Activated B cell treated with CpG ODN at 0.5 μM for 24 hours (primary cell): ENCODE measurements at regions not wholly inside any gene's neighbourhood (a gene's known extent, or its start where the extent isn't known, plus 50 kb on each side); places are given as distances from the start of the nearest gene placed in this dataset.

ENCODE experiments used
- ATAC-seq: fragments of 200-7000 bp; cut with Tn5 transposase; one replicate; pipeline ENCODE4 v1.10.0; 2021; ENCODE audit warnings: low read depth, mild to moderate bottlenecking, moderate library complexity
- CTCF ChIA-PET: fragments of 350-600 bp; sonication (Branson Sonifier 250); formaldehyde crosslinking; loops from one replicate; lab custom pipeline; 2021; ENCODE audit warnings: antibody characterized with exemption; lab: Charles Lee
- POLR2A ChIA-PET: fragments of 350-600 bp; sonication (Branson Sonifier 250); formaldehyde crosslinking; loops from one replicate; lab custom pipeline; 2021; ENCODE audit warnings: antibody characterized with exemption; lab: Charles Lee
- DNase-seq: peaks from one replicate; pipeline ENCODE4 v3.0.0; 2022
- H3K27ac Mint-ChIP-seq: one replicate; pipeline ENCODE4 v1.8.0; 2020; ENCODE audit warnings: mixed read lengths
- H3K27me3 Mint-ChIP-seq: one replicate; pipeline ENCODE4 v1.8.0; 2021; ENCODE audit warnings: mixed read lengths
- H3K36me3 Mint-ChIP-seq: one replicate; pipeline ENCODE4 v1.8.0; 2021; ENCODE audit warnings: low read depth, mixed read lengths
- H3K4me1 Mint-ChIP-seq: one replicate; pipeline ENCODE4 v1.8.0; 2021; ENCODE audit warnings: mixed read lengths
- H3K4me3 Mint-ChIP-seq: one replicate; pipeline ENCODE4 v1.8.0; 2020; ENCODE audit warnings: mild to moderate bottlenecking, mixed read lengths
- H3K9me3 Mint-ChIP-seq: one replicate; pipeline ENCODE4 v1.8.0; 2020; ENCODE audit warnings: mixed read lengths
- CTCF ChIP-seq: fragments of 200-600 bp; IDR thresholded peaks from one replicate; pipeline ENCODE4 v1.8.0; 2022; ENCODE audit warnings: antibody characterized with exemption, mild to moderate bottlenecking
- intact Hi-C: fragments of 100-400 bp; cut with micrococcal nuclease; formaldehyde crosslinking; loops from one replicate; pipeline ENCODE4 v1.15.1; 2024

GRCh38 chr5:174383210-174384167 is 338.0 kb downstream of the NSG2 start:
- DNase-seq (no peak), ATAC-seq (no peak)
- TF ChIP-seq CTCF: no peak
- intact Hi-C loops: no loop called here
- Mint-ChIP-seq H3K27me3 (peaks cover 8% of the 10 kb centered on the region), H3K36me3 (no peaks in the 10 kb centered on the region), H3K27ac (no peak overlapping the region), H3K9me3 (no peaks in the 10 kb centered on the region), H3K4me3 (no peak overlapping the region), H3K4me1 (no peaks in the 10 kb centered on the region)
- CTCF ChIA-PET: no interaction called here
- POLR2A ChIA-PET: no interaction called here

GRCh38 chr5:174384509-174384947 is 339.0 kb downstream of the NSG2 start:
- Mint-ChIP-seq H3K27me3 (peaks cover 8% of the 10 kb centered on the region), H3K4me1 (no peaks in the 10 kb centered on the region), H3K9me3 (no peaks in the 10 kb centered on the region), H3K4me3 (no peak overlapping the region), H3K36me3 (no peaks in the 10 kb centered on the region), H3K27ac (no peak overlapping the region)
- ChIA-PET POLR2A (no interaction called here), CTCF (no interaction called here)
- no peak for TF ChIP-seq CTCF
- ATAC-seq (no peak), DNase-seq (no peak)
- intact Hi-C loops: no loop called here

GRCh38 chr5:174386306-174386705 is 338.1 kb upstream of the MSX2 start:
- DNase-seq (no peak), ATAC-seq (no peak)
- Mint-ChIP-seq H3K27ac (no peak overlapping the region), H3K4me1 (no peaks in the 10 kb centered on the region), H3K9me3 (no peaks in the 10 kb centered on the region), H3K36me3 (no peaks in the 10 kb centered on the region), H3K4me3 (no peak overlapping the region), H3K27me3 (peaks cover 8% of the 10 kb centered on the region)
- ChIA-PET POLR2A (no interaction called here), CTCF (no interaction called here)
- intact Hi-C loops: no loop called here
- TF ChIP-seq CTCF: no peak

DNA sequence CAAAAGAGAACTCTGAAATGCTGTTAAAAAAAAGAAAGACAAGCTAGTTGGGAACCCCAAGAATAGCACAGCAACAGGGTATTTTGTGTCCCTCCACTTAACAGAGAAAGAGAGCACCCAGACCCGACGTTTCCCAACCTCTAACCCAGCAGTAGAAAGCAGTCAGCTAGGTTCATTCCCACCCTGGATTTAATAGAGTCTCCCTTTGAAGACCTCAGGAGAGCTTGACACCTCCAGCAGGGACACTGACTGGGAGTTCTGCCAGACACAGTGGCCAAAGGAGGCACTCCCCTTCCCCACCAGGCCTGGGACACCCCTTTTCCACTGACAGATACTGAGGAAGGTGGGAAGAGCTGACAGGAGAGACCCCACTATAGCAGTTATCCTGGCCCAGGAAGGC is 337.5 kb upstream of the MSX2 start:
- TF ChIP-seq CTCF: no peak
- Mint-ChIP-seq H3K9me3 (no peaks in the 10 kb centered on the region), H3K27me3 (peaks cover 8% of the 10 kb centered on the region), H3K27ac (no peak overlapping the region), H3K4me1 (no peaks in the 10 kb centered on the region), H3K36me3 (no peaks in the 10 kb centered on the region), H3K4me3 (no peak overlapping the region)
- DNase-seq: no peak
- ChIA-PET POLR2A (no interaction called here), CTCF (no interaction called here)
- no peak for ATAC-seq
- intact Hi-C loops: no loop called here

DNA sequence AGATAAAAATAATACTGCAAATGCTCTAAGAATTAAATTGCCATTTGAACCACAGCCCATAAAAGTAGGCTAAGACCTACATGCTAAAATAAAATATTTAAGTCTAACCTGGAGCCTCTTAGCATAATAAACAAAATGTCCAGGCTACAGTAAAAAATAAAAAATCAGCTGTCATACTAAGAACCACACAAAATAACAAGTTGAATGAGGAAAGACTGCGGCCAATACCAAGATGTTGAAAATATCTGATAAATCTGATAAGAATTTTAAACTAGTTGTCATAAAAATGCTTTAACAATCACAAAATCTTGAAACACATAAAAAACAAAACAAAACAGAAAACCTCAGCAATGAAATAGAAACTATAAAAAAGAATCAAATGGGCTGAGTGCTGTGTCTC is 336.9 kb upstream of the MSX2 start:
- CTCF ChIA-PET: no interaction called here
- peaks cover 8% of the 10 kb centered on the region for H3K27me3 Mint-ChIP-seq
- no peak overlapping the region for H3K4me3 Mint-ChIP-seq
- H3K27ac Mint-ChIP-seq: no peak overlapping the region
- H3K36me3 Mint-ChIP-seq: no peaks in the 10 kb centered on the region
- DNase-seq (no peak), ATAC-seq (no peak)
- no peaks in the 10 kb centered on the region for H3K4me1 Mint-ChIP-seq
- POLR2A ChIA-PET: no interaction called here
- no peaks in the 10 kb centered on the region for H3K9me3 Mint-ChIP-seq
- intact Hi-C loops: no loop called here
- TF ChIP-seq CTCF: no peak
